ENCODE measurements at regions not wholly inside any gene's neighbourhood (a gene's known extent, or its start where the extent isn't known, plus 50 kb on each side); places are given as distances from the start of the nearest gene placed in this dataset.

GRCh38 chr6:104617591-104617990 lies 242.1 kb downstream of the HACE1 start:
- no peak for DNase-seq (ENCODE audit: low read depth in 2 of 2)

GRCh38 chr6:104614394-104614793 lies 245.3 kb downstream of the HACE1 start:
- DNase-seq (ENCODE audit: low read depth in 2 of 2): no peak

GRCh38 chr6:104613416-104614001 lies 246.2 kb downstream of the HACE1 start:
- no peak for DNase-seq (ENCODE audit: low read depth in 2 of 2)

GRCh38 chr6:104612541-104612940 lies 247.2 kb downstream of the HACE1 start:
- DNase-seq (ENCODE audit: low read depth in 2 of 2): no peak

- no peak for DNase-seq (ENCODE audit: low read depth in 2 of 2)
Measured at GRCh38 chr6:104608101-104608500, 251.6 kb downstream of the HACE1 start.

- DNase-seq (ENCODE audit: low read depth in 2 of 2): no peak
Measured at GRCh38 chr6:104607501-104607900, 252.2 kb downstream of the HACE1 start.

- DNase-seq (ENCODE audit: low read depth in 2 of 2): no peak
Measured at GRCh38 chr6:104606361-104606760, 253.4 kb downstream of the HACE1 start.

GRCh38 chr6:104604685-104605084 lies 255.0 kb downstream of the HACE1 start:
- DNase-seq (ENCODE audit: low read depth in 2 of 2): no peak

GRCh38 chr6:104603108-104603745 lies 256.5 kb downstream of the HACE1 start:
- no peak for DNase-seq (ENCODE audit: low read depth in 2 of 2)

GRCh38 chr6:104601721-104602120 lies 258.0 kb downstream of the HACE1 start:
- DNase-seq (ENCODE audit: low read depth in 2 of 2): no peak

- DNase-seq (ENCODE audit: low read depth in 2 of 2): no peak
Measured at GRCh38 chr6:104601131-104601651, 258.5 kb downstream of the HACE1 start.

- no peak for DNase-seq (ENCODE audit: low read depth in 2 of 2)
Measured at GRCh38 chr6:104600639-104600931, 259.1 kb downstream of the HACE1 start.

GRCh38 chr6:104599821-104600638 lies 259.7 kb downstream of the HACE1 start:
- DNase-seq (ENCODE audit: low read depth in 2 of 2): no peak

- DNase-seq (ENCODE audit: low read depth in 2 of 2): no peak
Measured at GRCh38 chr6:104597541-104598050, 262.1 kb downstream of the HACE1 start.

- no peak for DNase-seq (ENCODE audit: low read depth in 2 of 2)
Measured at GRCh38 chr6:104596091-104596490, 263.6 kb downstream of the HACE1 start.

GRCh38 chr6:104595311-104595820 lies 264.4 kb downstream of the HACE1 start:
- no peak for DNase-seq (ENCODE audit: low read depth in 2 of 2)

GRCh38 chr6:104591573-104592334 lies 268.0 kb downstream of the HACE1 start:
- no peak for DNase-seq (ENCODE audit: low read depth in 2 of 2)

- DNase-seq (ENCODE audit: low read depth in 2 of 2): no peak
Measured at GRCh38 chr6:104589940-104590339, 269.8 kb downstream of the HACE1 start.

- DNase-seq (ENCODE audit: low read depth in 2 of 2): no peak
Measured at GRCh38 chr6:104585646-104586045, 274.1 kb downstream of the HACE1 start.

GRCh38 chr6:104580452-104580851 lies 279.3 kb downstream of the HACE1 start:
- no peak for DNase-seq (ENCODE audit: low read depth in 2 of 2)

- no peak for DNase-seq (ENCODE audit: low read depth in 2 of 2)
Measured at GRCh38 chr6:104579310-104579863, 280.3 kb downstream of the HACE1 start.

Data from activated CD4-positive, alpha-beta T cell treated with anti-CD3 and anti-CD28 coated beads for 24 hours (primary cell).